WTC11 (cell line): ENCODE measurements at regions not wholly inside any gene's neighbourhood (a gene's known extent, or its start where the extent isn't known, plus 50 kb on each side); places are given as distances from the start of the nearest gene placed in this dataset.

Experiments
- ATAC-seq: fragments of 200-7000 bp; cut with Tn5 transposase; 2 replicates; pipeline ENCODE4 v1.10.0; 2021; ENCODE audit warnings: mild to moderate bottlenecking, moderate library complexity
- CTCF ChIA-PET: fragments of 300-600 bp; sonication (Branson Sonifier 250); formaldehyde crosslinking; loops from one replicate; lab custom pipeline; 2021; ENCODE audit warnings: antibody characterized with exemption; lab: Charles Lee
- POLR2A ChIA-PET: fragments of 350-600 bp; sonication (Branson Sonifier 250); formaldehyde crosslinking; loops from one replicate; lab custom pipeline; 2021; ENCODE audit warnings: antibody characterized with exemption; lab: Charles Lee
- DNase-seq: peaks from one replicate; pipeline ENCODE4 v3.0.0; 2021; ENCODE audit warnings: low spot score
- H3K27ac Mint-ChIP-seq: 2 replicates; pipeline ENCODE4 v1.8.0; 2021; ENCODE audit warnings: mixed read lengths
- H3K27me3 Mint-ChIP-seq: 2 replicates; pipeline ENCODE4 v1.8.0; 2021; ENCODE audit warnings: low read depth, mild to moderate bottlenecking, moderate library complexity, mixed read lengths
- H3K36me3 Mint-ChIP-seq: 2 replicates; pipeline ENCODE4 v1.8.0; 2021; ENCODE audit warnings: mixed read lengths
- H3K4me1 Mint-ChIP-seq: 2 replicates; pipeline ENCODE4 v1.8.0; 2022; ENCODE audit warnings: mixed read lengths
- H3K4me3 Mint-ChIP-seq: 2 replicates; pipeline ENCODE4 v1.8.0; 2021; ENCODE audit warnings: mild to moderate bottlenecking, moderate library complexity, mixed read lengths
- H3K9me3 Mint-ChIP-seq: 2 replicates; pipeline ENCODE4 v1.8.0; 2021; ENCODE audit warnings: mixed read lengths
- AR ChIP-seq: fragments of 250-450 bp; sonication (Bioruptor Pico); IDR thresholded peaks from 2 replicates; pipeline ENCODE4 v1.9.0; 2021; ENCODE audit warnings: mild to moderate bottlenecking
- CREM ChIP-seq: sonication (generic); formaldehyde crosslinking; IDR thresholded peaks from 2 replicates; pipeline ENCODE4 v1.8.1; 2022; ENCODE audit warnings: mild to moderate bottlenecking, missing genetic modification reagents, moderate library complexity
- E2F5 ChIP-seq: sonication (generic); formaldehyde crosslinking; IDR thresholded peaks from 2 replicates; pipeline ENCODE4 v1.8.1; 2022; ENCODE audit warnings: mild to moderate bottlenecking, moderate library complexity, missing genetic modification reagents
- ERG ChIP-seq: fragments of 250-450 bp; sonication (Bioruptor Pico); IDR thresholded peaks from 2 replicates; pipeline ENCODE4 v1.8.0; 2021; ENCODE audit warnings: mild to moderate bottlenecking
- ETV6 ChIP-seq: sonication (generic); formaldehyde crosslinking; IDR thresholded peaks from 2 replicates; pipeline ENCODE4 v1.8.1; 2022; ENCODE audit warnings: mild to moderate bottlenecking, missing genetic modification reagents
- FOXK1 ChIP-seq: sonication (generic); formaldehyde crosslinking; IDR thresholded peaks from 2 replicates; pipeline ENCODE4 v1.8.0; 2022; ENCODE audit warnings: mild to moderate bottlenecking, moderate library complexity, missing genetic modification reagents
- GABPB1 ChIP-seq: sonication (generic); formaldehyde crosslinking; IDR thresholded peaks from 2 replicates; pipeline ENCODE4 v1.8.1; 2023; ENCODE audit warnings: mild to moderate bottlenecking, missing genetic modification reagents
- GRHL2 ChIP-seq: fragments of 250-450 bp; sonication (Bioruptor Pico); IDR thresholded peaks from 2 replicates; pipeline ENCODE4 v1.8.0; 2022; ENCODE audit warnings: mild to moderate bottlenecking, moderate library complexity; ENCODE audit not compliant: insufficient replicate concordance, severe bottlenecking
- GTF2I ChIP-seq: fragments of 250-450 bp; sonication (Bioruptor Pico); conservative IDR thresholded peaks from 2 replicates; pipeline ENCODE4 v1.4.0; 2021; ENCODE audit warnings: mild to moderate bottlenecking
- HMGA2 ChIP-seq: fragments of 250-450 bp; sonication (Bioruptor Pico); IDR thresholded peaks from 2 replicates; pipeline ENCODE4 v1.4.0; 2021; ENCODE audit warnings: mild to moderate bottlenecking, moderate library complexity
- JUN ChIP-seq: sonication (generic); formaldehyde crosslinking; IDR thresholded peaks from 2 replicates; pipeline ENCODE4 v1.8.0; 2023; ENCODE audit warnings: mild to moderate bottlenecking, missing genetic modification reagents
- MAX ChIP-seq: sonication (generic); formaldehyde crosslinking; IDR thresholded peaks from 2 replicates; pipeline ENCODE4 v1.8.0; 2022; ENCODE audit warnings: mild to moderate bottlenecking, missing genetic modification reagents
- MLX ChIP-seq: sonication (generic); formaldehyde crosslinking; IDR thresholded peaks from 2 replicates; pipeline ENCODE4 v1.8.1; 2023; ENCODE audit warnings: mild to moderate bottlenecking, missing genetic modification reagents, moderate library complexity
- NR1H2 ChIP-seq: sonication (generic); formaldehyde crosslinking; IDR thresholded peaks from 2 replicates; pipeline ENCODE4 v1.9.0; 2021; ENCODE audit warnings: mild to moderate bottlenecking, moderate library complexity, missing genetic modification reagents
- PREB ChIP-seq: sonication (generic); formaldehyde crosslinking; IDR thresholded peaks from 2 replicates; pipeline ENCODE4 v1.8.1; 2022; ENCODE audit warnings: mild to moderate bottlenecking, missing genetic modification reagents, moderate library complexity, borderline replicate concordance
- PRRX2 ChIP-seq: fragments of 250-450 bp; sonication (Bioruptor Pico); IDR thresholded peaks from 2 replicates; pipeline ENCODE4 v1.8.0; 2021; ENCODE audit warnings: mild to moderate bottlenecking
- STAT6 ChIP-seq: sonication (generic); formaldehyde crosslinking; conservative IDR thresholded peaks from 2 replicates; pipeline ENCODE4 v1.8.1; 2023; ENCODE audit warnings: mild to moderate bottlenecking, low read depth, missing genetic modification reagents, moderate library complexity
- TEAD1 ChIP-seq: sonication (generic); formaldehyde crosslinking; IDR thresholded peaks from 2 replicates; pipeline ENCODE4 v1.8.0; 2022; ENCODE audit warnings: mild to moderate bottlenecking, missing genetic modification reagents
- ZNF423 ChIP-seq: fragments of 250-450 bp; sonication (Bioruptor Pico); IDR thresholded peaks from 2 replicates; pipeline ENCODE4 v2.1.2; 2022; ENCODE audit warnings: mild to moderate bottlenecking, moderate library complexity
- ZSCAN18 ChIP-seq: fragments of 250-450 bp; sonication (Bioruptor Pico); IDR thresholded peaks from 2 replicates; pipeline ENCODE4 v2.1.2; 2022; ENCODE audit warnings: mild to moderate bottlenecking, moderate library complexity

- H3K4me1 Mint-ChIP-seq = peaks cover 11% of the 10 kb centered on the region
- DNase-seq (no peak), ATAC-seq (no peak)
- no peaks in the 10 kb centered on the region for H3K27me3 Mint-ChIP-seq
- ChIA-PET CTCF (no interaction called here), POLR2A (no interaction called here)
- no peaks in the 10 kb centered on the region for H3K9me3 Mint-ChIP-seq
- H3K36me3 Mint-ChIP-seq = no peaks in the 10 kb centered on the region
- no peak overlapping the region for H3K27ac Mint-ChIP-seq
- H3K4me3 Mint-ChIP-seq = no peak overlapping the region
- TF ChIP-seq GRHL2 (no peak), CREM (CRISPR knock-in tag) (no peak), TEAD1 (CRISPR knock-in tag) (no peak), GABPB1 (CRISPR knock-in tag) (no peak), MAX (no peak), ERG (CRISPR knock-in tag) (no peak), ZSCAN18 (CRISPR knock-in tag) (no peak), PRRX2 (CRISPR knock-in tag) (no peak), ETV6 (CRISPR knock-in tag) (no peak), E2F5 (CRISPR knock-in tag) (no peak), PREB (CRISPR knock-in tag) (no peak), GTF2I (no peak), JUN (no peak), MLX (no peak), STAT6 (CRISPR knock-in tag) (no peak), ZNF423 (CRISPR knock-in tag) (no peak), FOXK1 (CRISPR knock-in tag) (no peak), HMGA2 (CRISPR knock-in tag) (no peak), NR1H2 (CRISPR knock-in tag) (no peak), AR (CRISPR knock-in tag) (no peak)
These were observed 116.6 kb downstream of the SH2D1A start for GRCh38 chrX:124462931-124463330.
